CD14-positive monocyte (primary cell): ENCODE measurements at regions not wholly inside any gene's neighbourhood (a gene's known extent, or its start where the extent isn't known, plus 50 kb on each side); places are given as distances from the start of the nearest gene placed in this dataset.

Source experiments
- DNase-seq, 3 donors: peaks; one replicate each; pipeline ENCODE4 v3.0.0-alpha.2; 2011 to 2022
- H2AFZ ChIP-seq: 2 replicates; pipeline ENCODE4 v1.6.0; 2012; ENCODE audit warnings: mild to moderate bottlenecking, low read depth, low read length, inconsistent platforms; ENCODE audit not compliant: insufficient read depth, poor library complexity, severe bottlenecking
- H3K27ac ChIP-seq, 2 donors: 1 replicate in 1 of 2; 2 replicates in 1 of 2; pipeline ENCODE4 v1.5.1; 2012 to 2013; ENCODE audit warnings: low read length in 2 of 2, control low read depth in 1 of 2, inconsistent platforms in 1 of 2, low read depth in 1 of 2, mild to moderate bottlenecking in 1 of 2
- H3K27me3 ChIP-seq, 2 donors: one replicate each; pipeline versions ENCODE4 v1.6.0 to v1.6.1; 2011 to 2013; ENCODE audit warnings: low read length in 2 of 2; ENCODE audit not compliant: control insufficient read depth in 2 of 2, insufficient read depth in 2 of 2
- H3K36me3 ChIP-seq, 2 donors: replicated peaks in 1 of 2; 1 replicate in 1 of 2; 2 replicates in 1 of 2; pipeline versions ENCODE4 v1.5.1 to v1.6.1; 2012 to 2013; ENCODE audit warnings: low read length in 2 of 2, control low read depth in 1 of 2, inconsistent platforms in 1 of 2, mild to moderate bottlenecking in 1 of 2; ENCODE audit not compliant: insufficient read depth in 2 of 2, control insufficient read depth in 1 of 2
- H3K4me1 ChIP-seq, 2 donors: 1 replicate in 1 of 2; 2 replicates in 1 of 2; pipeline versions ENCODE4 v1.5.1 to v1.6.1; 2012 to 2013; ENCODE audit warnings: low read length in 2 of 2, control low read depth in 1 of 2, inconsistent platforms in 1 of 2, mild to moderate bottlenecking in 1 of 2, moderate library complexity in 1 of 2; ENCODE audit not compliant: insufficient read depth in 2 of 2, control insufficient read depth in 1 of 2
- H3K4me2 ChIP-seq: replicated peaks from 2 replicates; pipeline ENCODE3; 2012; ENCODE audit warnings: low read length, moderate library complexity, mild to moderate bottlenecking; ENCODE audit not compliant: poor library complexity, severe bottlenecking; ENCODE audit errors: extremely low read depth
- H3K4me3 ChIP-seq, 3 experiments: fragments of 200-600 bp in 1 of 3; sonication (generic) in 1 of 3; replicated peaks in 1 of 3; 1 replicate in 2 of 3; 2 replicates in 1 of 3; pipeline ENCODE4 v1.5.1; 2011 to 2013; ENCODE audit warnings: low read length in 3 of 3, mild to moderate bottlenecking in 3 of 3, control low read depth in 2 of 3, low read depth in 2 of 3, inconsistent platforms in 1 of 3, moderate library complexity in 1 of 3
- H3K79me2 ChIP-seq: 2 replicates; pipeline ENCODE4 v1.6.0; 2012; ENCODE audit warnings: mild to moderate bottlenecking, control low read depth, inconsistent platforms, low read length, moderate library complexity; ENCODE audit not compliant: insufficient read depth
- H3K9ac ChIP-seq: 2 replicates; pipeline ENCODE4 v1.6.0; 2017; ENCODE audit warnings: low read length, mild to moderate bottlenecking; ENCODE audit not compliant: insufficient read depth, poor library complexity, severe bottlenecking
- H3K9me3 ChIP-seq, 2 donors: replicated peaks in 1 of 2; 1 replicate in 1 of 2; 2 replicates in 1 of 2; pipeline versions ENCODE4 v1.5.1 to v1.6.1; 2012 to 2013; ENCODE audit warnings: low read length in 2 of 2, control low read depth in 1 of 2; ENCODE audit not compliant: control insufficient read depth in 1 of 2, insufficient read depth in 1 of 2
- H4K20me1 ChIP-seq: 2 replicates; pipeline ENCODE4 v1.6.0; 2012; ENCODE audit warnings: mild to moderate bottlenecking, low read length, control low read depth, moderate library complexity; ENCODE audit not compliant: insufficient read depth
- H3K27ac Mint-ChIP-seq, 7 donors: one replicate each; pipeline ENCODE4 v1.8.0; 2020; ENCODE audit warnings: mild to moderate bottlenecking in 7 of 7, mixed read lengths in 7 of 7, moderate library complexity in 6 of 7, inconsistent platforms in 2 of 7
- H3K27me3 Mint-ChIP-seq, 3 donors: one replicate each; pipeline ENCODE4 v1.8.0; 2021 to 2022; ENCODE audit warnings: low read depth in 3 of 3, mild to moderate bottlenecking in 3 of 3, mixed read lengths in 3 of 3, moderate library complexity in 3 of 3, inconsistent platforms in 1 of 3
- H3K36me3 Mint-ChIP-seq, 2 donors: one replicate each; pipeline ENCODE4 v1.8.0; 2020; ENCODE audit warnings: mixed read lengths in 2 of 2, inconsistent platforms in 1 of 2, mild to moderate bottlenecking in 1 of 2
- H3K4me1 Mint-ChIP-seq: one replicate; pipeline ENCODE4 v1.8.0; 2020; ENCODE audit warnings: mild to moderate bottlenecking, mixed read lengths
- H3K4me3 Mint-ChIP-seq, 2 donors: one replicate each; pipeline ENCODE4 v1.8.0; 2020; ENCODE audit warnings: mild to moderate bottlenecking in 2 of 2, mixed read lengths in 2 of 2, moderate library complexity in 1 of 2
- H3K9me3 Mint-ChIP-seq, 7 donors: one replicate each; pipeline ENCODE4 v1.8.0; 2020 to 2022; ENCODE audit warnings: mixed read lengths in 7 of 7, mild to moderate bottlenecking in 6 of 7, moderate library complexity in 6 of 7, inconsistent platforms in 2 of 7
- WGBS: methylation state at CpG from one replicate; pipeline ENCODE4 v1.1.5; 2013; ENCODE audit warnings: missing lambda C conversion rate; ENCODE audit not compliant: insufficient coverage; 5-methylcytosine and 5-hydroxymethylcytosine counted together
- intact Hi-C, 2 donors: fragments of 100-400 bp; cut with micrococcal nuclease; formaldehyde crosslinking; loops; one replicate each; pipeline versions ENCODE4 v1.15.0 to v1.15.1; 2023
- TF ChIP-seq, protein P1 (sequence below): fragments of 200-600 bp; IDR thresholded peaks from one replicate; pipeline ENCODE4 v1.8.0; 2022; ENCODE audit warnings: antibody characterized with exemption, mild to moderate bottlenecking

DNA sequence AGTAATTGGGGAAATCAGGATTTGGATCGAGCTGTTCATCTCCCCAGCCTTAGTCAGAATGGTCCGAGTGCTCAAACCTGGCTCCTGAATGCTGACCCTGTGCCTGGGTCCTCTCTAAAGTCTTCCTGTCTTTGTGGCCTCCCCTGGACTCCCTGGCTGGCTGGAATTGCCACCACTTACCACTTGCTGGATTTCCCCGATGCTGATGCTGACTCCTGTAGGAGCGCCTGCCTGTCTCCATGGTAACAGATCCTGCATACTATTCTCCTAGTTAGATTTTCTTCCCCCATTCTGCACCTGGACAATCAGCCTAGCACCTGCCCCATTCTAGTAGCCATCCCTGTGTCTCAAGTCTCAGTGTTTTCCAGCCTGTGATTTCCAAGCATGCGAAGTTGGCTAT lies 382.2 kb upstream of the ESRRG start:
- WGBS, result 91% methylated on average over 3 of the region's 5 CpGs
- H3K36me3 ChIP-seq, result no peaks in the 10 kb centered on the region
- no peak overlapping the region for H2AFZ ChIP-seq
- Mint-ChIP-seq H3K36me3 (no peaks in the 10 kb centered on the region), H3K27ac (no peak overlapping the region), H3K27me3 (peaks cover 0 to 1% (median 0%) of the 10 kb centered on the region in 3 donors), H3K9me3 (peaks cover 0 to 4% (median 1%) of the 10 kb centered on the region in 7 donors), H3K4me3 (no peak overlapping the region), H3K4me1 (no peaks in the 10 kb centered on the region)
- intact Hi-C loops, result no loop called here
- H3K27me3 ChIP-seq, result no peaks in the 10 kb centered on the region
- H3K9me3 ChIP-seq, result no peaks in the 10 kb centered on the region
- H3K27ac ChIP-seq, result no peak overlapping the region
- no peak overlapping the region for H3K4me2 ChIP-seq
- H3K4me3 ChIP-seq, result no peak overlapping the region
- DNase-seq, result no peak
- no peaks in the 10 kb centered on the region for H3K79me2 ChIP-seq
- H4K20me1 ChIP-seq, result no peaks in the 10 kb centered on the region
- H3K9ac ChIP-seq, result no peak overlapping the region
- TF ChIP-seq, protein P1, sequence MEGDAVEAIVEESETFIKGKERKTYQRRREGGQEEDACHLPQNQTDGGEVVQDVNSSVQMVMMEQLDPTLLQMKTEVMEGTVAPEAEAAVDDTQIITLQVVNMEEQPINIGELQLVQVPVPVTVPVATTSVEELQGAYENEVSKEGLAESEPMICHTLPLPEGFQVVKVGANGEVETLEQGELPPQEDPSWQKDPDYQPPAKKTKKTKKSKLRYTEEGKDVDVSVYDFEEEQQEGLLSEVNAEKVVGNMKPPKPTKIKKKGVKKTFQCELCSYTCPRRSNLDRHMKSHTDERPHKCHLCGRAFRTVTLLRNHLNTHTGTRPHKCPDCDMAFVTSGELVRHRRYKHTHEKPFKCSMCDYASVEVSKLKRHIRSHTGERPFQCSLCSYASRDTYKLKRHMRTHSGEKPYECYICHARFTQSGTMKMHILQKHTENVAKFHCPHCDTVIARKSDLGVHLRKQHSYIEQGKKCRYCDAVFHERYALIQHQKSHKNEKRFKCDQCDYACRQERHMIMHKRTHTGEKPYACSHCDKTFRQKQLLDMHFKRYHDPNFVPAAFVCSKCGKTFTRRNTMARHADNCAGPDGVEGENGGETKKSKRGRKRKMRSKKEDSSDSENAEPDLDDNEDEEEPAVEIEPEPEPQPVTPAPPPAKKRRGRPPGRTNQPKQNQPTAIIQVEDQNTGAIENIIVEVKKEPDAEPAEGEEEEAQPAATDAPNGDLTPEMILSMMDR, result no peak
- H3K4me1 ChIP-seq, result no peaks in the 10 kb centered on the region

DNA sequence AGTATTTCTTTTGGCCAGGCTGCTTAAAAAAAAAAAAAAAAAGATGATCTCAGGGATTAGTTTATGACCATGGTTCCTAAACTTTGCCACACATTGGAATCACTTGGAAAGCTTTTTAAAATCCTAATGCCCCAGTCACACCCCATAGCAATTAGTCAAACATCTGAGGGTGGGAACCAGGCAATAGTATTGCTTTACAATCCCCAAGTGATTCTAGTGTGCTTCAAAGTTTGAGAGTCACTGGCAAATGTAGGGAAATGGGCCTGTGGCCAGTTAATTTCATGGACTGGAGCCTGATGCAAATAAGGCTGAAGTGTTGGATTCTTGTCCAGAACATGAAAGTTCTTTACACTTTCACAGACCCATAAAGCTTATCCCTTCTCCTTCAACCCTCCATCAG lies 374.6 kb upstream of the ESRRG start:
- H3K27me3 Mint-ChIP-seq, result no peaks in the 10 kb centered on the region
- H4K20me1 ChIP-seq, result no peaks in the 10 kb centered on the region

More for the DNA sequence above, 374.6 kb upstream of the ESRRG start:
- H3K9me3 ChIP-seq, result no peaks in the 10 kb centered on the region
- no peak overlapping the region for H3K9ac ChIP-seq
- Mint-ChIP-seq H3K9me3 (peaks cover 0 to 2% (median under 1%) of the 10 kb centered on the region in 7 donors), H3K4me1 (no peaks in the 10 kb centered on the region), H3K27ac (no peak overlapping the region), H3K4me3 (no peak overlapping the region), H3K36me3 (no peaks in the 10 kb centered on the region)
- H3K27me3 ChIP-seq, result no peaks in the 10 kb centered on the region
- H3K4me3 ChIP-seq, result no peak overlapping the region
- no peak overlapping the region for H3K4me2 ChIP-seq
- intact Hi-C loops, result no loop called here
- TF ChIP-seq, protein P1, result no peak
- H2AFZ ChIP-seq, result no peak overlapping the region
- no peaks in the 10 kb centered on the region for H3K79me2 ChIP-seq
- no peak for DNase-seq
- H3K27ac ChIP-seq, result no peak overlapping the region
- no peaks in the 10 kb centered on the region for H3K4me1 ChIP-seq
- H3K36me3 ChIP-seq, result no peaks in the 10 kb centered on the region
